ENCODE measurements at regions not wholly inside any gene's neighbourhood (a gene's known extent, or its start where the extent isn't known, plus 50 kb on each side); places are given as distances from the start of the nearest gene placed in this dataset.
A peak's percentile ranks its signal among the peaks of the same experiment; 100 is the strongest.

- no peak overlapping the region for H3K4me3 Mint-ChIP-seq (ENCODE audit: unreplicated experiment)
- POLR2A ChIA-PET, result no interaction called here
- CTCF ChIA-PET, result no interaction called here
Observed at GRCh38 chr3:117102426-117102825, 392.8 kb downstream of the TUSC7 start.

GRCh38 chr3:117103675-117104074 is 394.1 kb downstream of the TUSC7 start:
- no TSS peak for BruUV-seq (replicated peaks)

More at GRCh38 chr3:117102426-117102825, 392.8 kb downstream of the TUSC7 start:
- Histone ChIP-seq H3K27me3 (replicated peaks; ENCODE audit: control insufficient read depth, insufficient read depth, low read length) (no peaks in the 10 kb centered on the region), H3K4me3 (ENCODE audit: low read depth, low read length) (no peak overlapping the region), H3K36me3 (ENCODE audit: control insufficient read depth, insufficient read depth, low read length) (no peaks in the 10 kb centered on the region), H3K4me1 (no peaks in the 10 kb centered on the region), H3K9me3 (0 out of 2 replicates have a peak, but pooled peaks cover 4% of the 10 kb centered on the region)
- TF ChIP-seq, protein P1, sequence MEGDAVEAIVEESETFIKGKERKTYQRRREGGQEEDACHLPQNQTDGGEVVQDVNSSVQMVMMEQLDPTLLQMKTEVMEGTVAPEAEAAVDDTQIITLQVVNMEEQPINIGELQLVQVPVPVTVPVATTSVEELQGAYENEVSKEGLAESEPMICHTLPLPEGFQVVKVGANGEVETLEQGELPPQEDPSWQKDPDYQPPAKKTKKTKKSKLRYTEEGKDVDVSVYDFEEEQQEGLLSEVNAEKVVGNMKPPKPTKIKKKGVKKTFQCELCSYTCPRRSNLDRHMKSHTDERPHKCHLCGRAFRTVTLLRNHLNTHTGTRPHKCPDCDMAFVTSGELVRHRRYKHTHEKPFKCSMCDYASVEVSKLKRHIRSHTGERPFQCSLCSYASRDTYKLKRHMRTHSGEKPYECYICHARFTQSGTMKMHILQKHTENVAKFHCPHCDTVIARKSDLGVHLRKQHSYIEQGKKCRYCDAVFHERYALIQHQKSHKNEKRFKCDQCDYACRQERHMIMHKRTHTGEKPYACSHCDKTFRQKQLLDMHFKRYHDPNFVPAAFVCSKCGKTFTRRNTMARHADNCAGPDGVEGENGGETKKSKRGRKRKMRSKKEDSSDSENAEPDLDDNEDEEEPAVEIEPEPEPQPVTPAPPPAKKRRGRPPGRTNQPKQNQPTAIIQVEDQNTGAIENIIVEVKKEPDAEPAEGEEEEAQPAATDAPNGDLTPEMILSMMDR (IDR thresholded peaks at IDR 0.05; ENCODE audit: insufficient read depth in 1 of 2, low read depth in 1 of 2, low read length in 1 of 2, severe bottlenecking in 1 of 2, unreplicated experiment in 1 of 2), result no peak
- Mint-ChIP-seq H3K4me1 (ENCODE audit: low read depth, unreplicated experiment) (no peaks in the 10 kb centered on the region), H3K36me3 (ENCODE audit: insufficient read depth, unreplicated experiment) (no peaks in the 10 kb centered on the region), H3K9me3 (ENCODE audit: unreplicated experiment) (no peaks in the 10 kb centered on the region), H3K27ac (ENCODE audit: unreplicated experiment) (no peak overlapping the region), H3K27me3 (ENCODE audit: insufficient read depth, unreplicated experiment) (no peaks in the 10 kb centered on the region)
- DNase-seq, result no peak
- intact Hi-C loops (cut with micrococcal nuclease; ENCODE audit: unreplicated experiment), result loop anchor here (10.0 kb wide), 1 partner anchor 252 kb away; no protein-coding TSS in a partner anchor
- BruUV-seq (replicated peaks), result no TSS peak

GRCh38 chr3:117104381-117104780 is 394.8 kb downstream of the TUSC7 start:
- no peaks in the 10 kb centered on the region for H3K27me3 ChIP-seq (replicated peaks; ENCODE audit: control insufficient read depth, insufficient read depth, low read length)
- H3K4me3 ChIP-seq (ENCODE audit: low read depth, low read length), result no peak overlapping the region
- no peaks in the 10 kb centered on the region for H3K4me1 ChIP-seq
- H3K36me3 ChIP-seq (ENCODE audit: control insufficient read depth, insufficient read depth, low read length), result no peaks in the 10 kb centered on the region
- no peaks in the 10 kb centered on the region for H3K9me3 Mint-ChIP-seq (ENCODE audit: unreplicated experiment)
- no peaks in the 10 kb centered on the region for H3K9me3 ChIP-seq
- no TSS peak for BruUV-seq (replicated peaks)
- no peak overlapping the region for H3K4me3 Mint-ChIP-seq (ENCODE audit: unreplicated experiment)
- TF ChIP-seq, protein P1 (IDR thresholded peaks at IDR 0.05; ENCODE audit: insufficient read depth in 1 of 2, low read depth in 1 of 2, low read length in 1 of 2, severe bottlenecking in 1 of 2, unreplicated experiment in 1 of 2), result no peak
- no peaks in the 10 kb centered on the region for H3K27me3 Mint-ChIP-seq (ENCODE audit: insufficient read depth, unreplicated experiment)
- ChIA-PET POLR2A (no interaction called here), CTCF (no interaction called here)
- no peaks in the 10 kb centered on the region for H3K36me3 Mint-ChIP-seq (ENCODE audit: insufficient read depth, unreplicated experiment)
- intact Hi-C loops (cut with micrococcal nuclease; ENCODE audit: unreplicated experiment), result loop anchor here (10.0 kb wide), 1 partner anchor 250 kb away; no protein-coding TSS in a partner anchor
- no peak for DNase-seq
- no peaks in the 10 kb centered on the region for H3K4me1 Mint-ChIP-seq (ENCODE audit: low read depth, unreplicated experiment)
- H3K27ac Mint-ChIP-seq (ENCODE audit: unreplicated experiment), result no peak overlapping the region

More at GRCh38 chr3:117103675-117104074, 394.1 kb downstream of the TUSC7 start:
- H3K4me1 Mint-ChIP-seq (ENCODE audit: low read depth, unreplicated experiment), result no peaks in the 10 kb centered on the region
- H3K4me3 ChIP-seq (ENCODE audit: low read depth, low read length), result no peak overlapping the region
- no peaks in the 10 kb centered on the region for H3K27me3 ChIP-seq (replicated peaks; ENCODE audit: control insufficient read depth, insufficient read depth, low read length)
- intact Hi-C loops (cut with micrococcal nuclease; ENCODE audit: unreplicated experiment), result loop anchor here (10.0 kb wide), 1 partner anchor 251 kb away; no protein-coding TSS in a partner anchor
- no peak overlapping the region for H3K27ac Mint-ChIP-seq (ENCODE audit: unreplicated experiment)
- ChIA-PET POLR2A (no interaction called here), CTCF (no interaction called here)
- 0 out of 2 replicates have a peak, but pooled peaks cover under 1% of the 10 kb centered on the region for H3K9me3 ChIP-seq
- no peaks in the 10 kb centered on the region for H3K27me3 Mint-ChIP-seq (ENCODE audit: insufficient read depth, unreplicated experiment)
- H3K4me1 ChIP-seq, result no peaks in the 10 kb centered on the region
- peak in 1 of 2 experiments; percentile 2 for DNase-seq
- no peaks in the 10 kb centered on the region for H3K9me3 Mint-ChIP-seq (ENCODE audit: unreplicated experiment)
- no peaks in the 10 kb centered on the region for H3K36me3 Mint-ChIP-seq (ENCODE audit: insufficient read depth, unreplicated experiment)
- no peaks in the 10 kb centered on the region for H3K36me3 ChIP-seq (ENCODE audit: control insufficient read depth, insufficient read depth, low read length)
- no peak overlapping the region for H3K4me3 Mint-ChIP-seq (ENCODE audit: unreplicated experiment)
- TF ChIP-seq, protein P1 (IDR thresholded peaks at IDR 0.05; ENCODE audit: insufficient read depth in 1 of 2, low read depth in 1 of 2, low read length in 1 of 2, severe bottlenecking in 1 of 2, unreplicated experiment in 1 of 2), result peak in 1 of 2 experiments; percentile 6
